Lower lobe of right lung (tissue), 2 donors: ENCODE measurements at regions not wholly inside any gene's neighbourhood (a gene's known extent, or its start where the extent isn't known, plus 50 kb on each side); places are given as distances from the start of the nearest gene placed in this dataset.

ENCODE experiments used
- ATAC-seq, 2 donors: fragments of 200-7000 bp; cut with Tn5 transposase; one replicate each; pipeline ENCODE4 v1.9.1; 2020 to 2022; ENCODE audit warnings: mild to moderate bottlenecking in 2 of 2, moderate library complexity in 2 of 2
- DNase-seq: peaks from one replicate; pipeline ENCODE4 v3.0.0-alpha.2; 2020
- H3K27ac ChIP-seq: fragments of 200-600 bp; one replicate; pipeline ENCODE4 v1.8.0; 2022
- H3K27me3 ChIP-seq: fragments of 200-600 bp; one replicate; pipeline ENCODE4 v1.8.0; 2022; ENCODE audit warnings: low read depth
- H3K36me3 ChIP-seq: fragments of 200-600 bp; one replicate; pipeline ENCODE4 v1.8.0; 2022; ENCODE audit warnings: mild to moderate bottlenecking
- H3K4me1 ChIP-seq: fragments of 200-600 bp; one replicate; pipeline ENCODE4 v1.8.0; 2022
- H3K4me3 ChIP-seq: fragments of 200-600 bp; one replicate; pipeline ENCODE4 v1.8.0; 2022; ENCODE audit warnings: mild to moderate bottlenecking
- H3K9me3 ChIP-seq: fragments of 200-600 bp; one replicate; pipeline ENCODE4 v1.8.0; 2022
- CTCF ChIP-seq: fragments of 200-600 bp; IDR thresholded peaks from one replicate; pipeline ENCODE4 v1.8.0; 2022; ENCODE audit warnings: antibody characterized with exemption, mild to moderate bottlenecking
- intact Hi-C: fragments of 100-400 bp; cut with DNase I; formaldehyde crosslinking; loops from one replicate; pipeline ENCODE4 v1.11.0; 2022
- donor health status: DM: no; HTN: yes; CAD: no; lungs with severe emphysema.

GRCh38 chr3:65174713-65175112, 486.9 kb upstream of the ADAMTS9 start:
- no peaks in the 10 kb centered on the region for H3K4me1 ChIP-seq
- intact Hi-C loops = no loop called here
- no peaks in the 10 kb centered on the region for H3K36me3 ChIP-seq
- no peaks in the 10 kb centered on the region for H3K27me3 ChIP-seq
- ATAC-seq (no peak), DNase-seq (no peak)
- H3K27ac ChIP-seq = no peak overlapping the region
- no peaks in the 10 kb centered on the region for H3K9me3 ChIP-seq
- no peak overlapping the region for H3K4me3 ChIP-seq
- TF ChIP-seq CTCF = no peak

- ATAC-seq = no peak
- H3K27me3 ChIP-seq = no peaks in the 10 kb centered on the region
- intact Hi-C loops = no loop called here
Measured at GRCh38 chr3:65173841-65174240, 486.0 kb upstream of the ADAMTS9 start.

GRCh38 chr3:65172209-65172608, 484.4 kb upstream of the ADAMTS9 start:
- no peak overlapping the region for H3K4me3 ChIP-seq
- H3K27me3 ChIP-seq = no peaks in the 10 kb centered on the region
- no peaks in the 10 kb centered on the region for H3K36me3 ChIP-seq
- TF ChIP-seq CTCF = no peak
- no peak for DNase-seq
- H3K9me3 ChIP-seq = no peaks in the 10 kb centered on the region
- peaks cover 11% of the 10 kb centered on the region for H3K4me1 ChIP-seq
- intact Hi-C loops = no loop called here
- H3K27ac ChIP-seq = no peak overlapping the region
- no peak for ATAC-seq

More at GRCh38 chr3:65173841-65174240, 486.0 kb upstream of the ADAMTS9 start:
- Histone ChIP-seq H3K9me3 (no peaks in the 10 kb centered on the region), H3K4me1 (peaks cover 7% of the 10 kb centered on the region), H3K36me3 (no peaks in the 10 kb centered on the region), H3K4me3 (no peak overlapping the region), H3K27ac (no peak overlapping the region)
- DNase-seq = no peak
- no peak for TF ChIP-seq CTCF

- peak; percentile 36 for TF ChIP-seq CTCF
- intact Hi-C loops = no loop called here
- no peaks in the 10 kb centered on the region for H3K9me3 ChIP-seq
- DNase-seq = peak; percentile 54
- no peak overlapping the region for H3K27ac ChIP-seq
- no peak overlapping the region for H3K4me3 ChIP-seq
- no peaks in the 10 kb centered on the region for H3K27me3 ChIP-seq
- peak; percentile 79 to 89 for ATAC-seq
- peaks cover 11% of the 10 kb centered on the region for H3K4me1 ChIP-seq
- H3K36me3 ChIP-seq = no peaks in the 10 kb centered on the region
Measured at GRCh38 chr3:65170390-65171042, 482.7 kb upstream of the ADAMTS9 start.

GRCh38 chr3:65169961-65170360, 482.2 kb upstream of the ADAMTS9 start:
- no peak for DNase-seq
- Histone ChIP-seq H3K27ac (no peak overlapping the region), H3K27me3 (no peaks in the 10 kb centered on the region), H3K36me3 (no peaks in the 10 kb centered on the region), H3K4me3 (no peak overlapping the region), H3K4me1 (peaks cover 11% of the 10 kb centered on the region), H3K9me3 (no peaks in the 10 kb centered on the region)
- TF ChIP-seq CTCF = no peak
- no peak for ATAC-seq
- intact Hi-C loops = no loop called here
